GM12873 (cell line): ENCODE measurements at regions not wholly inside any gene's neighbourhood (a gene's known extent, or its start where the extent isn't known, plus 50 kb on each side); places are given as distances from the start of the nearest gene placed in this dataset.

Source experiments
- CTCF ChIP-seq: IDR thresholded peaks from 2 replicates; pipeline ENCODE4 v1.5.1; 2012; ENCODE audit warnings: low read depth, mild to moderate bottlenecking, moderate library complexity, low read length, control low read depth; ENCODE audit not compliant: insufficient read depth; ENCODE audit errors: missing control alignments

GRCh38 chrX:142359331-142359730 lies 154.2 kb upstream of the MAGEC2 start:
- TF ChIP-seq CTCF = no peak

DNA sequence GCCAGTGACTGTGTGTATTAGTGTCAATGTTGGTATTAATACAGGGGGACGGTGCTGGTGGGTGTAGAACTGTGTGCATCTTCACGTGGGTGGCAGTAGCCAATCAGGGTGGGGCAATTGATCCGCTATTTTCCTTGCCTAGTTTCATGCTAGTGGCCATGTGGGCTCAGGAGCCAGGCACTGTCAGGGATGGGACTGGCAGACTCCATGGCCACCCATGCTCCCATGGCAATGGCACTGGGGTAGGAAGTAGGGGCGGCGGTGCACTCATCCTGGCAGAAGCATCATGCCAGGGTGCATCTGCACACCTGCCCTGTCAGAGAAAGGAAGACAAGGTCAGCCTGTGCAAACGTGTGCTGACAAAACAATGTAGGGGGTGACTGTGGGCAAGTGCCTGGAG lies 122.1 kb upstream of the MAGEC2 start:
- no peak for TF ChIP-seq CTCF

- TF ChIP-seq CTCF = no peak
These were observed 107.5 kb upstream of the MAGEC2 start for GRCh38 chrX:142312591-142312990.

- no peak for TF ChIP-seq CTCF
These were observed 94.3 kb upstream of the MAGEC2 start for GRCh38 chrX:142299406-142299805.

DNA sequence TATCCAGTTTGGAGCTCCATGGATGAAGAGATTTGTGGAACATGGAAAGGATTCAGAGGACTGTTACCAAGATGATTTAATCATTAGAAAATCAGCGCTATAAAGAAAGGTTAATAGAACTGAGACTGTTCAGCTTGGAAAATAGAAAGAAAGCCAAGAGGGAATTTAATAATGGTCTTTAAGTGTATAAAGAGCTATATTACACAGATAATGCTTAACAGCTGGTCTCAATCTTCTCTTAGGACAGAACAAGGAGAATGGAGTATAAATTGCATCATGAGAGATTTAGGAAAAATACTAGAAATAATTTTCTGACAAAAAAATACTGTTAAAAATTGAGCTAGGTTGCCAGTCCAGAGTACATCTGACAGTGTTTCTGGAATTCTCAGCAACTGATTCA lies 91.3 kb upstream of the MAGEC2 start:
- no peak for TF ChIP-seq CTCF

- TF ChIP-seq CTCF = no peak
These were observed 90.1 kb upstream of the MAGEC2 start for GRCh38 chrX:142295190-142295589.

DNA sequence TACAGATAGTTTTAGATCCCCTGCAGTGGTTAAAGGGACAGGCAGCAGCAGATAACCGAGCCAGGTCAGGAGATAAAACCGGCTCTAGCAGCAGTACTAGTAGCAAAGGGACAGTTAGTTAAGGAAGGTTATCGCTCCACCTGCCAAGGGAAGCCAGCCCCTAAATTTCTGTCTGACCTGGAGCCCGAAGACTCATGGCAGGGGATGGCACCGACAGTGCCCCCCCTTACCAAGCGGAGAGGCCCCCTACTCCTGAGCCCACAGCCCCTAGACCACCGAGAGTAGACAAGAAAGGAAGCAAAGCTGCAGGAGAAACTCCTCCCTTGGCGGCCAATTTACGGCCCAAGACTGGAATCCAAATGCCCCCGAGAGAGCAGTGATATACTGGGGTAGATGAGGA lies 61.3 kb upstream of the MAGEC2 start:
- no peak for TF ChIP-seq CTCF

- no peak for TF ChIP-seq CTCF
These were observed 51.8 kb upstream of the MAGEC2 start for GRCh38 chrX:142256935-142257334.
